Parathyroid adenoma (tissue), 2 donors: ENCODE measurements at regions not wholly inside any gene's neighbourhood (a gene's known extent, or its start where the extent isn't known, plus 50 kb on each side); places are given as distances from the start of the nearest gene placed in this dataset.

ENCODE experiments used
- H2AFZ ChIP-seq: fragments of 300-600 bp; sonication (generic); one replicate; pipeline ENCODE4 v1.7.0; 2017; ENCODE audit warnings: antibody characterized with exemption, mild to moderate bottlenecking
- H3K27ac ChIP-seq: fragments of 300-600 bp; sonication (generic); one replicate; pipeline ENCODE4 v1.7.0; 2017
- H3K27me3 ChIP-seq: fragments of 300-600 bp; sonication (generic); one replicate; pipeline ENCODE4 v1.7.0; 2017; ENCODE audit warnings: low read length; ENCODE audit not compliant: control insufficient read depth, insufficient read depth
- H3K36me3 ChIP-seq: fragments of 300-600 bp; sonication (generic); one replicate; pipeline ENCODE4 v1.7.0; 2017; ENCODE audit warnings: low read length; ENCODE audit not compliant: control insufficient read depth, insufficient read depth
- H3K4me1 ChIP-seq: fragments of 300-600 bp; sonication (generic); one replicate; pipeline ENCODE4 v1.7.0; 2017; ENCODE audit warnings: control low read depth
- H3K4me2 ChIP-seq: fragments of 300-600 bp; sonication (generic); one replicate; pipeline ENCODE4 v1.7.0; 2017; ENCODE audit warnings: low read length
- H3K4me3 ChIP-seq: fragments of 300-600 bp; sonication (generic); one replicate; pipeline ENCODE4 v1.7.0; 2017; ENCODE audit warnings: low read depth, low read length
- H3K79me2 ChIP-seq: fragments of 300-600 bp; sonication (generic); one replicate; pipeline ENCODE4 v1.7.0; 2017; ENCODE audit warnings: control low read depth
- H3K9ac ChIP-seq: fragments of 300-600 bp; sonication (generic); one replicate; pipeline ENCODE4 v1.7.0; 2017; ENCODE audit warnings: mild to moderate bottlenecking
- H3K9me3 ChIP-seq: fragments of 300-600 bp; sonication (generic); one replicate; pipeline ENCODE4 v1.7.0; 2017; ENCODE audit warnings: low read length; ENCODE audit not compliant: control insufficient read depth
- TF ChIP-seq, protein P1 (sequence below): fragments of 300-600 bp; sonication (generic); IDR thresholded peaks from one replicate; pipeline ENCODE4 v1.7.0; 2017; ENCODE audit warnings: antibody characterized with exemption, mild to moderate bottlenecking
- donor health status: primary hyperparathyroidism.

DNA sequence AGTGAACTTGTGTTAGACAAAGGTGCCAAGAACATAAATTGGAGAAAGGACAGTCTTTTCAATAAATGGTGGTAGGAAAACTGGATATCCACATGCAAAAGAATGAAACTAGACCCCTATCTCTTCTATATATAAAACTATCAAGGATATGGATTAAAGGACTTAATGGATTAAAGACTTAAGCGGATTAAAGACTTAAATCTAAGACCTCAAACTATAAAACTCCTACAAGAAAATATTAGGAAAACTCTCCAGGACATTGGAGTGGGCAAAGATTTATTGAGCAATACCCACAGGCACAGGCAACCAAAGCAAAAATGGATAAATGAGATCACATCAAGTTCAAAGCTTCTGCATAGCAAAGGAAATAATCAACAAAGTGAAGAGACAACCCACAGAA lies 242.9 kb upstream of the MEOX2 start:
- Histone ChIP-seq H3K4me3 (no peak overlapping the region), H3K4me2 (no peak overlapping the region), H3K27ac (no peak overlapping the region), H3K36me3 (no peaks in the 10 kb centered on the region), H3K9me3 (peaks cover 3% of the 10 kb centered on the region), H3K79me2 (no peaks in the 10 kb centered on the region), H3K4me1 (no peaks in the 10 kb centered on the region), H3K9ac (no peak overlapping the region), H3K27me3 (no peaks in the 10 kb centered on the region), H2AFZ (no peak overlapping the region)
- TF ChIP-seq, protein P1, sequence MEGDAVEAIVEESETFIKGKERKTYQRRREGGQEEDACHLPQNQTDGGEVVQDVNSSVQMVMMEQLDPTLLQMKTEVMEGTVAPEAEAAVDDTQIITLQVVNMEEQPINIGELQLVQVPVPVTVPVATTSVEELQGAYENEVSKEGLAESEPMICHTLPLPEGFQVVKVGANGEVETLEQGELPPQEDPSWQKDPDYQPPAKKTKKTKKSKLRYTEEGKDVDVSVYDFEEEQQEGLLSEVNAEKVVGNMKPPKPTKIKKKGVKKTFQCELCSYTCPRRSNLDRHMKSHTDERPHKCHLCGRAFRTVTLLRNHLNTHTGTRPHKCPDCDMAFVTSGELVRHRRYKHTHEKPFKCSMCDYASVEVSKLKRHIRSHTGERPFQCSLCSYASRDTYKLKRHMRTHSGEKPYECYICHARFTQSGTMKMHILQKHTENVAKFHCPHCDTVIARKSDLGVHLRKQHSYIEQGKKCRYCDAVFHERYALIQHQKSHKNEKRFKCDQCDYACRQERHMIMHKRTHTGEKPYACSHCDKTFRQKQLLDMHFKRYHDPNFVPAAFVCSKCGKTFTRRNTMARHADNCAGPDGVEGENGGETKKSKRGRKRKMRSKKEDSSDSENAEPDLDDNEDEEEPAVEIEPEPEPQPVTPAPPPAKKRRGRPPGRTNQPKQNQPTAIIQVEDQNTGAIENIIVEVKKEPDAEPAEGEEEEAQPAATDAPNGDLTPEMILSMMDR = no peak

GRCh38 chr7:15925608-15926007 lies 239.1 kb upstream of the MEOX2 start:
- Histone ChIP-seq H3K9me3 (peaks cover 3% of the 10 kb centered on the region), H3K36me3 (no peaks in the 10 kb centered on the region), H2AFZ (no peak overlapping the region), H3K4me3 (no peak overlapping the region), H3K9ac (no peak overlapping the region), H3K79me2 (no peaks in the 10 kb centered on the region), H3K4me1 (no peaks in the 10 kb centered on the region), H3K27ac (no peak overlapping the region), H3K27me3 (no peaks in the 10 kb centered on the region), H3K4me2 (no peak overlapping the region)
- TF ChIP-seq, protein P1 = no peak

- no peak overlapping the region for H2AFZ ChIP-seq
- no peaks in the 10 kb centered on the region for H3K27me3 ChIP-seq
- no peak overlapping the region for H3K4me2 ChIP-seq
- peaks cover 3% of the 10 kb centered on the region for H3K9me3 ChIP-seq
- H3K36me3 ChIP-seq = no peaks in the 10 kb centered on the region
- H3K4me1 ChIP-seq = no peaks in the 10 kb centered on the region
- no peak overlapping the region for H3K4me3 ChIP-seq
- no peak overlapping the region for H3K27ac ChIP-seq
- TF ChIP-seq, protein P1 = no peak
- H3K79me2 ChIP-seq = no peaks in the 10 kb centered on the region
- no peak overlapping the region for H3K9ac ChIP-seq
Measured at GRCh38 chr7:15924910-15925309, 238.4 kb upstream of the MEOX2 start.

DNA sequence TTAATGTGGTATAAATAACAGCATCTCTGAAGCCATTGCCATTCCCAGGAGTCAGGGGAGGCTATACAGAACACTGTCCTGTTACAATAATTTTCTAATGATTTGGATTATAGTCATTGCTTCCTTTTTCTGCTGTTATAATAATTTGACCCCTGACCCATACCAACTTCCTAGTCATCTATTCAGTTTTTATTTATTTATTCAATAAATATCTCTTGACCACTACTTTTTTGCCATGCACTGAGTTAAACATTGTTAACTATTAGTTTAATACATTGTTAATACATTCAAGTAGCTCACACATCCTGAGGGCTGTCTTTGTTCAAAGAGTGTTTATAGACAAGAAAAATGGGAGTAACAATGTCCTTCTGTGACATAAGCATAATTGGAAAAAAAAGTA lies 235.5 kb upstream of the MEOX2 start:
- TF ChIP-seq, protein P1 = no peak
- Histone ChIP-seq H3K36me3 (no peaks in the 10 kb centered on the region), H3K9me3 (peaks cover 3% of the 10 kb centered on the region), H3K4me1 (no peaks in the 10 kb centered on the region), H3K27me3 (no peaks in the 10 kb centered on the region), H3K4me3 (no peak overlapping the region), H2AFZ (no peak overlapping the region), H3K4me2 (no peak overlapping the region), H3K79me2 (no peaks in the 10 kb centered on the region), H3K9ac (no peak overlapping the region), H3K27ac (no peak overlapping the region)

- Histone ChIP-seq H3K27ac (no peak overlapping the region), H3K79me2 (no peaks in the 10 kb centered on the region), H3K4me1 (no peaks in the 10 kb centered on the region), H3K36me3 (no peaks in the 10 kb centered on the region), H3K4me3 (no peak overlapping the region), H3K9ac (no peak overlapping the region), H3K4me2 (no peak overlapping the region), H2AFZ (no peak overlapping the region), H3K27me3 (no peaks in the 10 kb centered on the region), H3K9me3 (peaks cover 1% of the 10 kb centered on the region)
- TF ChIP-seq, protein P1 = no peak
Measured at GRCh38 chr7:15921576-15921975, 235.1 kb upstream of the MEOX2 start.
